NCI-H69 (cell line): ENCODE measurements at regions not wholly inside any gene's neighbourhood (a gene's known extent, or its start where the extent isn't known, plus 50 kb on each side); places are given as distances from the start of the nearest gene placed in this dataset.

Experiments
- DNase-seq: peaks from one replicate; lab custom pipeline; 2025; lab: John Stamatoyannopoulos, UW

DNA sequence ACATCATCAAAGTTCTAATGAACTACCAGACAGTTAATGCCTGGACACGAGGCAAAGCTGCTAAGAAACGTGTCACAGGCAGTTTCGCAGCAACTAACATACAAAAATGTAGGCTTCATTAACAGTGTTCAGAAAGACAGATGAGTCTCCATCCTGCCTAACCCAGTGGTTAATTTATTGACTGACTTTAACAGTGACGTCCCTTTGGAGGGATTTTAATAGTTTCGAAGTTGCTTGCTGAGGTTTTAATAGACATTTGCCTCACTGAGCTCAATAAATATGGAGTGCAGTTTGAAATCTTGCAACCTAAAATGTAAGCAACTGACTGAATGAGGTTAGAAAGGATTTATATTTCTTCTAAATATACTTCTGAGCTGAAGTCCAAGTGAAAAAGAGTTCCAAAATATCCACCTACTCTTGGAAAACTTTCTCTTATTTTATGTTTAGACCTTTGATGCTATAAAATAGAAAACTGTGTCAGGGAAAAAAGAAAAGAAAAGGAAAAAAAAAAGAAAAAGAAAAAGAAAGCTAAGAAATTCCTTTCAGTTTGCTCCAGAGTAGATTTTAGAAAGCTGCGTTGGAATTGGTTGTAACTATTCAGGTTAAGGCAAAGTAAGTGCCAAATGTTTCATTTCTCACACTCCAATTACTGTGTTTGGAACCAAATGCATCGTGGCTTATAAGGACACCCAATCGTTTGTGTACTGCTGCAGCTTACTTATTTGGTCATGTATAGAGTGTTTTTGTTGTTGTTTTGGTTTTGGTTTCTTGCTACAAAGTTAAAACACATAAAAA is 2016.6 kb downstream of the MAT2B start:
- DNase-seq = no peak

DNA sequence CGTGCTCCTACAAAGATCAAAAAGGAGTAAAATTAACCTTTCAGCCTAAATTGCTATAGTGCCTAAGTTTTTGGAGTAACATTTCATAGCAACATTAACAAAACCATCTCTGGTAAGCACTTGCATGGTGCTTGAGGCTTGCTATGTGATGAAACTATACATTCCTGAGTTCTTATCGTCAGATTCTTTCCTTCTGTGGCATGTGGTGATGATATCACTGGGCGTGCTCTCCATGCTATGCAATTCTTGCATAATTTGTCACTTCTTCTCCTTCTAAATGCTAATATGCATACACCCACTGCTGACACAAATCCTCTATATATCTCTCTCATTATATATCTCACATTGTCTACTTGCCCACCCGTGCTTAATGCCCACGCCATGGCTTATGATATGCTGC is 2019.9 kb downstream of the MAT2B start:
- DNase-seq = no peak

DNA sequence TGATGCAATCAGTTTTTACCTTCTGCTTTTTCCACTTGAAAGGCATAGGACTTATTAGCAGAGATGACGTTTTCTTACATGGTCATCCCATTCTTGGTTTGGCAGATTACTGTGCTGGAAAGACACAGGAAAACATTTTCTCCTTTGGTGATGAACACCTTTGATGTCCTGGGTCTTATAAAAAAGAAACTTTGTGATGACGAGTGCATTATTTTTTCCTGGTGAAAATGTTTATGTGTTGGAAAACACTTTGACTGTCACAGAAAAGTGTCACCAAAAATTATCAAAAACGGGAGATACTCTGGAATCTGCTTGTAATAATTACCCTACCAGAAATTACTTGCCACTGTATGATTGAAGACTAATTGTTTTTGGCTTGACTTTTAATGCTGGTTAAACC is 2020.9 kb downstream of the MAT2B start:
- DNase-seq = no peak

DNA sequence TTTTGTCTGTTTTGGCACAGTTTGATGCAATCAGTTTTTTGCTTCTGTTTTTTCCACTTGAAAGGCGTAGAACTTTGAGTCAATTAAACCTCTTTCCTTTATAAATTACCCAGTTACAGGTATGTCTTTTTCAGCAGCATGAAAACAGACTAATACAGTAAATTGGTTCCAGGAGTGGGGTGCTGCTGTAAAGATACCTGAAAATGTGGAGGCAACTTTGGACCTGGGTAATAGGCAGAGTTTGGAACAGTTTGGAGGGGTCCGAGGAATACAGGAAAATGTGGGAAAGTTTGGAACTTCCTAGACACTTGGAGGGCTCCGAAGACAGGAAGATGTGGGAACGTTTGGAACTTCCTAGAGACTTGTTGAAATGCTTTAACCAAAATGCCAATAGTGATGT is 2022.2 kb downstream of the MAT2B start:
- no peak for DNase-seq

GRCh38 chr5:165538065-165538464 is 2032.6 kb downstream of the MAT2B start:
- DNase-seq = no peak

DNA sequence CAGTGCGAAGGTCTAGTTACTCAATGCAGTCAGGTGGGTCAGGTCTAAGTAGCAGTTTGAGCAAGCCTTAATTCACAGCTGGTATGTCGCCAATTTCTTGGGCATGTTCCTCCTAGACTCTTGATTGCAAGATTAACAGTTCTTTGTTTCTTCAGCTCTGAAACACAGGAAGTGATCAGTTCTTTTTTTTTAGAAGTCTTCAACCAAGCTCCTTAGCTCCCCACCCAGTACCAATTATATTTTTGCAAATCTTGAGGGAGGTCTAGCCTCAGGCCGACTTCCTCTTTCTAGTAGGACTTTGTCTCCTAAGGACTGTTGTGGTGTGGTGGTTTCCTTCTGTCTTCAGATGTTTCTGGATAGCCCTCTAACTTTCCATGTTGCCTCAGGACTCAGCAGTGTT is 2054.2 kb downstream of the MAT2B start:
- no peak for DNase-seq

- DNase-seq = no peak
Measured at GRCh38 chr5:165560648-165561047, 2055.2 kb downstream of the MAT2B start.

- DNase-seq = no peak
Measured at GRCh38 chr5:165565911-165566310, 2060.5 kb downstream of the MAT2B start.

DNA sequence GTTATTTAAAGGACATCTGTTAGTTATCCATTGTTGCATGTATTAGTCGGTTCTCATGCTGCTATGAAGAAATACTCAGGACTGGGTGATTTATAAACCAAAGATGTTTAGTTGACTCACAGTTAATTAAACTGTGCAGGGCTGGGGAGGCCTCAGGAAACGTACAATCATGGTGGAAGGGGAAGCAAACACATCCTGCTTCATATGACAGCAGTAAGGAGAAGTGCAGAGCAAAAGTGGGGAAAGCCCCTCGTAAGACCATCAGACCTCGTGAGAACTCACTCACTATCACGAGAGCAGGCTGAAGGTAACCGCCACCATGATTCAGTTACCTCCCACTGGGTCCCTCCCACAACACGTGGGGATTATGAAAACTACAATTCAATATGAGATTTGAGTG is 2064.1 kb downstream of the MAT2B start:
- no peak for DNase-seq

GRCh38 chr5:165573445-165573844 is 2068.0 kb downstream of the MAT2B start:
- no peak for DNase-seq

DNA sequence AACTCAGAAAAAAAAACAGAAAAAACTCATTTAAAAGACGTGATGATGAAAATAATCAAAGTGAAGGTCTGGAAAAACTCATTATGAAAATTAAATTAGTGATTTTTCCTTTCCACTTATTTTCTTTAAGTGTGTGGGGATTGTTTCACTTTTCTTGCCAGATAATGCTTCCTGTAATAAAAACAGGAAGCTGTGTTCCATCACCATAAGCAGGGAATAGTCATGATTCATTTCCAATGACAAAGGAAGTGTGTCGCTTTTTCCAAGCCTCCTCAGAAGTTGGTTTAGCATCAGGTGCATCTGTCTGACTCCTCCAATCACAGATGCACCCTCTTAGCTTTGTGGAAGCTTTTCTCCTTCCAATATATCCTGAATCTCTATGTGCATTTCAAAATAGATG is 2068.7 kb downstream of the MAT2B start:
- no peak for DNase-seq

GRCh38 chr5:165576678-165577275 is 2071.4 kb downstream of the MAT2B start:
- DNase-seq = no peak

- DNase-seq = no peak
Measured at GRCh38 chr5:165579911-165580310, 2074.5 kb downstream of the MAT2B start.

- no peak for DNase-seq
Measured at GRCh38 chr5:165594693-165595092, 2089.3 kb downstream of the MAT2B start.

DNA sequence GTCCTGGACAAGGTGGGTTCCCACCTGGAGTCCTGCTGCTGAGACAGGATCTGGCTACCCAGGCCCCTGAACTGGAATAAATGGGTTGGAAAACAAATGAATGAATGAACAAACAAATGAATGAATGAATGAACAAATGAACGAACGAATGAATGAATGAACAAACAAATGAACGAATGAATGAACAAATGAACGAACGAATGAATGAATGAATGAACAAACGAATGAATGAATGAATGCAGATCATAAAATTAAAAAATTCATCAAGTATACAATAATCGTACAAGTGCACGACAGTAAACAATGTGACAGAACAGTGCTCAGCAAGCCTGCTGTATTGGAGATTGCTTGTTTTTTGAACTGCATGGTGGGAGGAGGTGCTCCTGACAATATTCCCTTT is 2097.1 kb downstream of the MAT2B start:
- DNase-seq = no peak

DNA sequence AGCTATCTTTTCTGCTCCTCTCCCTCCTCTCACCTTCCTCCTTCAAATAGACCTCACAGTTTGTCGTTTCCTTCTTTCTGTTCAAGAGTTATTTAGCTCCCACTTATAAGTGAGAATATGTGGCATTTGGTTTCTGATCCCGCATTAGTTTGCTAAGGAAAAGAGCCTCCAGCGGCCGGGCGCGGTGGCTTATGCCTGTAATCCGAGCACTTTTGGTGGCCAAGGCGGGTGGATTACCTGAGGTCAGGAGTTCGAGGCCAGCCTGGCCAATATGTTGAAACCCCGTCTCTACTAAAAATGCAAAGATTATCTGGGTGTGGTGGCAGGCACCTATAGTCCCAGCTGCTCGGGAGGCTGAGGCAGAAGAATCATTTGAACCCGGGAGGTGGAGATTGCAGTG is 2101.6 kb downstream of the MAT2B start:
- DNase-seq = no peak

DNA sequence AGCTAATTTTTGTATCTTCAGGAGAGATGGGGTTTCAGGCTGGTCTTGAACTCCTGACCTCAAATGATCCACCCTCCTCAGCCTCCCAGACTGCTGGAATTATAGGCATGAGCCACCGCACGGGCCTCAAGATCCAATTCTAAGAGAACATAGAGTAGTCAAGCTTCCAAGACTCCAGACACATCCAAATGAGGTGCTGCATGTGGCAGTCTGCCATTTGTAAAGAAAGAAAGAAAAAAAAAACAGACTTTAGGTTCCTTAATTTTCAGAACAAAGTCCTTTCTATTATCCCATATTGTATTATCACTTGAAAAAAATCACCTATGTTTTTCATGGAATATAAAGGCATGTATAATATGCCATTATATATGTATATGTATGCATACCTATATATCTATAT is 2104.5 kb downstream of the MAT2B start:
- no peak for DNase-seq

- no peak for DNase-seq
Measured at GRCh38 chr5:165616490-165617405, 2111.3 kb downstream of the MAT2B start.

- DNase-seq = no peak
Measured at GRCh38 chr5:165617491-165617890, 2112.1 kb downstream of the MAT2B start.

DNA sequence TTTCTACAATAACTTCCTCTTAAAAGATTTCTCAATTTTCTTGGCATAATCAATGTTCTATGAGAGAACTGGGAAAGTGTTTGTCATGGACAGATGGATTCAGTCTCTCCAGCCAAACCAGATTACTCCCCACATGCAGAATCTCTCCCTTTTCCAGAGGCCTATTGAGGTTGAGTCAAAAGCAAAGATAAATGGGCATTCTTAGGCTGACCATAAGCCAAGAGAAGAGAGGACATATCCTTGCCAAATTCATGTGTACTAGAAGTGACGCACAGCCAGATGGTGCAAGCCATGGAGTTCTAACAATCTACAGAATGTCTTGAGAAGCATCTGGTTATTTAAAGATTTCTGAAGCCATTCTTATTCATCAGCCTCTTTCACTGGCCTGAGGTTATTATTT is 2115.0 kb downstream of the MAT2B start:
- DNase-seq = no peak

GRCh38 chr5:165622864-165623536 is 2117.6 kb downstream of the MAT2B start:
- no peak for DNase-seq
